HepG2 (cell line): ENCODE measurements at regions not wholly inside any gene's neighbourhood (a gene's known extent, or its start where the extent isn't known, plus 50 kb on each side); places are given as distances from the start of the nearest gene placed in this dataset.

ENCODE experiments used
- CENPX ChIP-seq: sonication (generic); formaldehyde crosslinking; IDR thresholded peaks from 2 replicates; pipeline ENCODE4 v1.9.0; 2021; ENCODE audit warnings: mild to moderate bottlenecking, missing genetic modification reagents, moderate library complexity
- HDAC1 ChIP-seq: sonication (generic); formaldehyde crosslinking; IDR thresholded peaks from 2 replicates; pipeline ENCODE4 v1.5.1; 2020; ENCODE audit warnings: mild to moderate bottlenecking, missing genetic modification reagents
- KDM1A ChIP-seq: IDR thresholded peaks from 2 replicates; pipeline ENCODE4 v1.6.1; 2016; ENCODE audit warnings: missing compliant biosample characterization
- MAFK ChIP-seq, 2 experiments: IDR thresholded peaks in 1 of 2; conservative IDR thresholded peaks in 1 of 2; 2 replicates each; pipeline ENCODE4 v1.6.1; 2011; ENCODE audit warnings: improper control_type of control experiment in 2 of 2, low read length in 2 of 2
- MAZ ChIP-seq, 2 experiments: sonication (generic) in 1 of 2; formaldehyde crosslinking in 1 of 2; IDR thresholded peaks; 2 replicates each; pipeline versions ENCODE4 v1.5.0 to v1.6.1; 2012 to 2020; ENCODE audit warnings: low read depth in 2 of 2, mild to moderate bottlenecking in 2 of 2, borderline replicate concordance in 1 of 2, improper control_type of control experiment in 1 of 2, low read length in 1 of 2, missing genetic modification reagents in 1 of 2, moderate library complexity in 1 of 2
- MEIS2 ChIP-seq: sonication (generic); formaldehyde crosslinking; IDR thresholded peaks from 2 replicates; pipeline ENCODE4 v1.9.0; 2021; ENCODE audit warnings: mild to moderate bottlenecking, missing genetic modification reagents
- NR2F2 ChIP-seq: IDR thresholded peaks from 2 replicates; pipeline ENCODE4 v1.6.1; 2012; ENCODE audit warnings: low read depth, inconsistent platforms, borderline replicate concordance
- PAWR ChIP-seq: sonication (generic); formaldehyde crosslinking; IDR thresholded peaks from 2 replicates; pipeline ENCODE4 v1.4.0; 2020; ENCODE audit warnings: missing genetic modification reagents, mild to moderate bottlenecking, borderline replicate concordance
- PCBP1 ChIP-seq: fragments of 200-400 bp; formaldehyde crosslinking; IDR thresholded peaks from 2 replicates; pipeline ENCODE4 v1.6.1; 2017; ENCODE audit warnings: mild to moderate bottlenecking, low read depth, low read length, borderline replicate concordance
- PHF21A ChIP-seq: sonication (generic); formaldehyde crosslinking; IDR thresholded peaks from 2 replicates; pipeline ENCODE4 v1.5.0; 2020; ENCODE audit warnings: mild to moderate bottlenecking, missing genetic modification reagents
- PHF5A ChIP-seq: IDR thresholded peaks from one replicate; pipeline ENCODE4 v1.6.1; 2018; ENCODE audit warnings: low read depth, missing genetic modification reagents; ENCODE audit not compliant: unreplicated experiment
- PRPF4 ChIP-seq: fragments of 200-400 bp; formaldehyde crosslinking; IDR thresholded peaks from 2 replicates; pipeline ENCODE4 v1.6.1; 2016; ENCODE audit warnings: low read length, low read depth; ENCODE audit not compliant: poor library complexity, severe bottlenecking
- REXO4 ChIP-seq: sonication (generic); formaldehyde crosslinking; IDR thresholded peaks from 2 replicates; pipeline ENCODE4 v1.8.0; 2022; ENCODE audit warnings: missing genetic modification reagents, mild to moderate bottlenecking, borderline replicate concordance
- SIN3B ChIP-seq: fragments of 150-350 bp; IDR thresholded peaks from 2 replicates; pipeline ENCODE4 v1.6.1; 2014; ENCODE audit warnings: low read length
- SP2 ChIP-seq: sonication (generic); formaldehyde crosslinking; IDR thresholded peaks from 2 replicates; pipeline ENCODE4 v1.5.1; 2020; ENCODE audit warnings: mild to moderate bottlenecking, missing genetic modification reagents
- XRCC5 ChIP-seq: fragments of 200-400 bp; formaldehyde crosslinking; optimal IDR thresholded peaks from 2 replicates; pipeline ENCODE3; 2017; ENCODE audit warnings: mild to moderate bottlenecking, low read length
- ZBTB8A ChIP-seq: sonication (generic); formaldehyde crosslinking; IDR thresholded peaks from 2 replicates; pipeline ENCODE4 v1.4.0; 2020; ENCODE audit warnings: mild to moderate bottlenecking, low read depth, missing genetic modification reagents, borderline replicate concordance
- ZFY ChIP-seq: sonication (generic); formaldehyde crosslinking; IDR thresholded peaks from 2 replicates; pipeline ENCODE4 v1.4.0; 2020; ENCODE audit warnings: missing genetic modification reagents
- ZNF383 ChIP-seq: sonication (generic); formaldehyde crosslinking; IDR thresholded peaks from 2 replicates; pipeline ENCODE4 v1.4.0; 2020; ENCODE audit warnings: missing genetic modification reagents, mild to moderate bottlenecking, borderline replicate concordance
- ZNF644 ChIP-seq: IDR thresholded peaks from 2 replicates; pipeline ENCODE4 v1.6.1; 2016; ENCODE audit warnings: low read depth
- ZSCAN20 ChIP-seq: sonication (generic); formaldehyde crosslinking; IDR thresholded peaks from 2 replicates; pipeline ENCODE4 v1.4.0; 2020; ENCODE audit warnings: missing genetic modification reagents, mild to moderate bottlenecking, borderline replicate concordance
- ZSCAN22 ChIP-seq: sonication (generic); formaldehyde crosslinking; IDR thresholded peaks from 2 replicates; pipeline ENCODE4 v1.4.0; 2020; ENCODE audit warnings: mild to moderate bottlenecking, missing genetic modification reagents
- TF ChIP-seq, protein P1 (sequence below): sonication (generic); formaldehyde crosslinking; IDR thresholded peaks from 2 replicates; pipeline ENCODE4 v1.8.0; 2022; ENCODE audit warnings: missing genetic modification reagents, low read depth, mild to moderate bottlenecking, borderline replicate concordance
- TF ChIP-seq, protein P2 (sequence below): sonication (generic); formaldehyde crosslinking; IDR thresholded peaks from 2 replicates; pipeline ENCODE4 v1.4.0; 2020; ENCODE audit warnings: mild to moderate bottlenecking, missing genetic modification reagents
- TF ChIP-seq, protein P3 (sequence below): sonication (generic); formaldehyde crosslinking; IDR thresholded peaks from 2 replicates; pipeline ENCODE4 v1.8.0; 2022; ENCODE audit warnings: mild to moderate bottlenecking, missing genetic modification reagents, moderate library complexity
- TF ChIP-seq, protein P4 (sequence below): sonication (generic); formaldehyde crosslinking; IDR thresholded peaks from 2 replicates; pipeline ENCODE4 v1.8.1; 2023; ENCODE audit warnings: missing genetic modification reagents, inconsistent platforms, borderline replicate concordance

DNA sequence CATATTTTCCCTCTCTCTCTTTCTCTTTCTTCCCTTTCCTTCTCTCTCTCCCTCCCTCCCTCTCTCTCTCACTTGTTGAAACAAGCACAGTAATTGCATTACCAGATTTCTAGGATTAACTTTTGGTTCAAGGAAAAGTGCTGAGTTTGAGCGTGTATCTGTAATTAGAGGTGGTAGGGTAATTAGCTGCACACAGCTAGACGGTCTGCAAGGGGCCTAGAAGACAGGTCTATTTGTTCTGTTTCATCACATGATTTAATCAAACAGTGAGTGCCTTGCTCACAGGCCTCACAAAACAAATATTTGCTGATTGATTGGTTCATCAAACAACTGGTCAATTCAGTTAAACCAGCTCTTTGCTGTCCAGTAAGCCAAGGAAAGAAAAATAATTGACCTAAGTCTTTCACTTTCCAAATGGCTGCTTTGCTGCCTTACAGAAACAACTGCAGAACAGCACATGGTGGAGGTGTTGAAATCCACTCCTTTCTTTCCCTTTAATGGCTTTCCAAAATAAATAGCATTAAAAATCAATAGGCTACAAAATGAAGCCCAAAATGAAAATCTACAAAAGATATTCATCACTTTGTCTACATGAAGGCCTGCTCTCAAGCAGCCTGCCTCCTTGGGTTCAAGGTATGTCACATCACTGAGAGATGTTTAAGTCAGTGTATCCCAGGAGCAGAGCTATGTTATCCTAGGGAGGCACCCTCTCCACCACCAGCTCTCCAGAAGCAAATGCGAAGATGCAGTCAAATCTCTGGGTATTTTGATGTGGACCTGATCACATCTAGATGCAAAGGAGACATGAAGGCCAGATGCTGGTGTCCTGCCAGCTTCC is 264.4 kb upstream of the SIX2 start (continued):
- no peak for TF ChIP-seq PCBP1
- no peak for TF ChIP-seq ZSCAN20
- peak; percentile 95 for TF ChIP-seq HDAC1 (CRISPR knock-in tag)
- no peak for TF ChIP-seq PAWR (CRISPR knock-in tag)
- TF ChIP-seq, protein P1, sequence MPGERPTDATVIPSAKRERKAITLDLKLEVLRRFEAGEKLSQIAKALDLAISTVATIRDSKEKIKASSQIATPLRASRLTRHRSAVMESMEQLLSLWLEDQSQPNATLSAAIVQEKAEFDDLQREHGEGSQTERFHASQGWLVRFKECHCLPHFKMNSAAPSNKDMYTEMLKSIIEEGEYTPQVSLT, result no peak
- no peak for TF ChIP-seq PRPF4
- TF ChIP-seq SP2 (CRISPR knock-in tag), result no peak
- TF ChIP-seq XRCC5, result no peak
- peak; percentile 93 for TF ChIP-seq NR2F2
- TF ChIP-seq, protein P2, sequence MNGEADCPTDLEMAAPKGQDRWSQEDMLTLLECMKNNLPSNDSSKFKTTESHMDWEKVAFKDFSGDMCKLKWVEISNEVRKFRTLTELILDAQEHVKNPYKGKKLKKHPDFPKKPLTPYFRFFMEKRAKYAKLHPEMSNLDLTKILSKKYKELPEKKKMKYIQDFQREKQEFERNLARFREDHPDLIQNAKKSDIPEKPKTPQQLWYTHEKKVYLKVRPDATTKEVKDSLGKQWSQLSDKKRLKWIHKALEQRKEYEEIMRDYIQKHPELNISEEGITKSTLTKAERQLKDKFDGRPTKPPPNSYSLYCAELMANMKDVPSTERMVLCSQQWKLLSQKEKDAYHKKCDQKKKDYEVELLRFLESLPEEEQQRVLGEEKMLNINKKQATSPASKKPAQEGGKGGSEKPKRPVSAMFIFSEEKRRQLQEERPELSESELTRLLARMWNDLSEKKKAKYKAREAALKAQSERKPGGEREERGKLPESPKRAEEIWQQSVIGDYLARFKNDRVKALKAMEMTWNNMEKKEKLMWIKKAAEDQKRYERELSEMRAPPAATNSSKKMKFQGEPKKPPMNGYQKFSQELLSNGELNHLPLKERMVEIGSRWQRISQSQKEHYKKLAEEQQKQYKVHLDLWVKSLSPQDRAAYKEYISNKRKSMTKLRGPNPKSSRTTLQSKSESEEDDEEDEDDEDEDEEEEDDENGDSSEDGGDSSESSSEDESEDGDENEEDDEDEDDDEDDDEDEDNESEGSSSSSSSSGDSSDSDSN (CRISPR knock-in tag), result peak; percentile 20; the same call in 1 of the 2 replicates
- TF ChIP-seq ZFY (CRISPR knock-in tag), result peak; percentile 59
- TF ChIP-seq, protein P3, sequence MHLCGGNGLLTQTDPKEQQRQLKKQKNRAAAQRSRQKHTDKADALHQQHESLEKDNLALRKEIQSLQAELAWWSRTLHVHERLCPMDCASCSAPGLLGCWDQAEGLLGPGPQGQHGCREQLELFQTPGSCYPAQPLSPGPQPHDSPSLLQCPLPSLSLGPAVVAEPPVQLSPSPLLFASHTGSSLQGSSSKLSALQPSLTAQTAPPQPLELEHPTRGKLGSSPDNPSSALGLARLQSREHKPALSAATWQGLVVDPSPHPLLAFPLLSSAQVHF, result no peak
- no peak for TF ChIP-seq MAZ (IDR thresholded peaks at IDR 0.05; ENCODE audit: borderline replicate concordance, low read depth, low read length)
- 0 out of 2 replicates have a peak, but pooled peaks have one; percentile 31 for TF ChIP-seq MAZ (CRISPR knock-in tag; IDR thresholded peaks at IDR 0.05; ENCODE audit: low read depth)
- TF ChIP-seq SIN3B, result no peak
- TF ChIP-seq PHF21A (CRISPR knock-in tag), result peak; percentile 76; the same call in 1 of the 2 replicates
- TF ChIP-seq CENPX, result no peak
- peak; percentile 65; the same call in 1 of the 2 replicates for TF ChIP-seq KDM1A
- TF ChIP-seq MAFK (conservative IDR thresholded peaks at IDR 0.05 in 1 of 2, IDR thresholded peaks at IDR 0.05 in 1 of 2; ENCODE audit: low read length in 2 of 2), result 0 out of 4 replicates have a peak, but pooled peaks have one; percentile 14 to 25
- no peak for TF ChIP-seq ZSCAN22 (CRISPR knock-in tag)
- TF ChIP-seq, protein P4, sequence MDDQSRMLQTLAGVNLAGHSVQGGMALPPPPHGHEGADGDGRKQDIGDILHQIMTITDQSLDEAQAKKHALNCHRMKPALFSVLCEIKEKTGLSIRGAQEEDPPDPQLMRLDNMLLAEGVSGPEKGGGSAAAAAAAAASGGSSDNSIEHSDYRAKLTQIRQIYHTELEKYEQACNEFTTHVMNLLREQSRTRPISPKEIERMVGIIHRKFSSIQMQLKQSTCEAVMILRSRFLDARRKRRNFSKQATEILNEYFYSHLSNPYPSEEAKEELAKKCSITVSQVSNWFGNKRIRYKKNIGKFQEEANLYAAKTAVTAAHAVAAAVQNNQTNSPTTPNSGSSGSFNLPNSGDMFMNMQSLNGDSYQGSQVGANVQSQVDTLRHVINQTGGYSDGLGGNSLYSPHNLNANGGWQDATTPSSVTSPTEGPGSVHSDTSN, result no peak
- TF ChIP-seq REXO4 (CRISPR knock-in tag), result no peak
- TF ChIP-seq ZNF383 (CRISPR knock-in tag), result no peak
- TF ChIP-seq ZBTB8A (CRISPR knock-in tag), result no peak
- peak; percentile 91 for TF ChIP-seq MEIS2
- TF ChIP-seq ZNF644 (CRISPR knock-in tag), result peak; percentile 74
- TF ChIP-seq PHF5A (CRISPR knock-in tag), result peak; percentile 88
